ENCODE measurements at regions not wholly inside any gene's neighbourhood (a gene's known extent, or its start where the extent isn't known, plus 50 kb on each side); places are given as distances from the start of the nearest gene placed in this dataset.

GRCh38 chr2:199070322-199070949 is 387.3 kb downstream of the SATB2 start:
- H3K27ac ChIP-seq = no peak overlapping the region
- no peak for DNase-seq (ENCODE audit: low read depth in 1 of 2, low spot score in 1 of 2)
- no peaks in the 10 kb centered on the region for H3K27me3 ChIP-seq
- H3K4me3 ChIP-seq = no peak overlapping the region
- no peaks in the 10 kb centered on the region for H3K36me3 ChIP-seq
- no peaks in the 10 kb centered on the region for H3K9me3 ChIP-seq (ENCODE audit: low read depth)
- no peak for TF ChIP-seq CTCF (IDR thresholded peaks at IDR 0.05; ENCODE audit: low read depth, low read length)
- H3K4me1 ChIP-seq (ENCODE audit: low read depth) = no peaks in the 10 kb centered on the region

- no peak for DNase-seq (ENCODE audit: low read depth in 1 of 2, low spot score in 1 of 2)
- H3K9me3 ChIP-seq (ENCODE audit: low read depth) = no peaks in the 10 kb centered on the region
- no peak for TF ChIP-seq CTCF (IDR thresholded peaks at IDR 0.05; ENCODE audit: low read depth, low read length)
Measured at GRCh38 chr2:199064201-199064600, 393.5 kb downstream of the SATB2 start.

GRCh38 chr2:199057936-199058335 is 399.8 kb downstream of the SATB2 start:
- H3K36me3 ChIP-seq = no peaks in the 10 kb centered on the region
- no peaks in the 10 kb centered on the region for H3K4me1 ChIP-seq (ENCODE audit: low read depth)
- no peak overlapping the region for H3K4me3 ChIP-seq
- no peaks in the 10 kb centered on the region for H3K27me3 ChIP-seq
- no peak overlapping the region for H3K27ac ChIP-seq
- no peaks in the 10 kb centered on the region for H3K9me3 ChIP-seq (ENCODE audit: low read depth)
- DNase-seq (ENCODE audit: low read depth in 1 of 2, low spot score in 1 of 2) = no peak
- no peak for TF ChIP-seq CTCF (IDR thresholded peaks at IDR 0.05; ENCODE audit: low read depth, low read length)

More at GRCh38 chr2:199064201-199064600, 393.5 kb downstream of the SATB2 start:
- no peak overlapping the region for H3K27ac ChIP-seq
- H3K4me3 ChIP-seq = no peak overlapping the region
- H3K27me3 ChIP-seq = no peaks in the 10 kb centered on the region
- H3K4me1 ChIP-seq (ENCODE audit: low read depth) = no peaks in the 10 kb centered on the region
- no peaks in the 10 kb centered on the region for H3K36me3 ChIP-seq

- Histone ChIP-seq H3K27ac (no peak overlapping the region), H3K4me3 (no peak overlapping the region), H3K36me3 (no peaks in the 10 kb centered on the region), H3K27me3 (no peaks in the 10 kb centered on the region), H3K9me3 (ENCODE audit: low read depth) (no peaks in the 10 kb centered on the region), H3K4me1 (ENCODE audit: low read depth) (no peaks in the 10 kb centered on the region)
- TF ChIP-seq CTCF (IDR thresholded peaks at IDR 0.05; ENCODE audit: low read depth, low read length) = no peak
- no peak for DNase-seq (ENCODE audit: low read depth in 1 of 2, low spot score in 1 of 2)
Measured at GRCh38 chr2:199055336-199055735, 402.4 kb downstream of the SATB2 start.

- TF ChIP-seq CTCF (IDR thresholded peaks at IDR 0.05; ENCODE audit: low read depth, low read length) = no peak
- no peak for DNase-seq (ENCODE audit: low read depth in 1 of 2, low spot score in 1 of 2)
Measured at GRCh38 chr2:199042660-199043379, 414.9 kb downstream of the SATB2 start.

More at GRCh38 chr2:199042660-199043379, 414.9 kb downstream of the SATB2 start:
- Histone ChIP-seq H3K9me3 (ENCODE audit: low read depth) (no peaks in the 10 kb centered on the region), H3K4me3 (no peak overlapping the region), H3K27ac (no peak overlapping the region), H3K27me3 (no peaks in the 10 kb centered on the region), H3K4me1 (ENCODE audit: low read depth) (no peaks in the 10 kb centered on the region), H3K36me3 (no peaks in the 10 kb centered on the region)

All from cardiac muscle cell (in vitro differentiated cells and primary cell).